ENCODE measurements at regions not wholly inside any gene's neighbourhood (a gene's known extent, or its start where the extent isn't known, plus 50 kb on each side); places are given as distances from the start of the nearest gene placed in this dataset.
"Not testable (repeated sequence)": the region's sequence is repeated elsewhere in the genome, so short reads cannot be mapped to it uniquely, and the experiment has no call there.

DNA sequence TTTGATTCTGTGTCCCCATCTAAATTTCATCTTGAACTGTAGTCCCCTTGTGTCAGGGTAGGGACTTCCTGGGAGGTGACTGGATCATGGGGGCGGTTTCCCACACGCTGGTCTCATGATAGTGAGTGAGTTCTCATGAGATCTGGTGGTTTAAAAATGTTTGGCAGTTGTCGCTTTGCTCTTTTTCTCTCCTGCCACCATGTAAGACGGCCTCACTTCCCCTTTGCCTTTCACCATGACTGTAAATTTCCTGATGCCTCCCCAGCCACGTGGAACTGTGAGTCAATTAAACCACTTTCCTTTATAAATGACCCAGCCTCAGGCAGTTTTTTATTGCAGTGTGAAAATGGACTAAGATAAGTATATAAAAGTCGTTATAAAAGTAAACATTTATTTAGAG, 80.5 kb upstream of the SGK1 start:
- DNase-seq (ENCODE audit: low read depth) = no peak

DNA sequence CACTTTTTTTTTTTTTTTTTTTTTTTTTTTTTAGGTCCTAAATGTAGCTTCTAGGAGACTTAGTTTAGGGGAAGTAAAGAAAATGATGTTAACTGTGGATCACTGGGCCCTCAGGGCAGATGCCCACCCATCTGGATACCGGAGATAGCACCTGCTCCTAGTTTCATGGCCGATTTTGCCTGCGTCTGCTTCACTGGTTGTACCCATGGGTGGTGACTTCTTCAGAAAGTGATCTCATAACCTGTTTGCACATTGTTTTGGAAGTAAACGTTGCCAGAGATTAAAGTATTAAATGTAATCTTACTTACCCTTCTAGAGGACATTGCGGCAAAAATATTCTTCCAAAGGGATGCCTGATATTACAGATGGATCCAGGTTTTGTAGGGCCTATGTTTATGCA, 79.8 kb upstream of the SGK1 start:
- DNase-seq (ENCODE audit: low read depth) = no peak

DNA sequence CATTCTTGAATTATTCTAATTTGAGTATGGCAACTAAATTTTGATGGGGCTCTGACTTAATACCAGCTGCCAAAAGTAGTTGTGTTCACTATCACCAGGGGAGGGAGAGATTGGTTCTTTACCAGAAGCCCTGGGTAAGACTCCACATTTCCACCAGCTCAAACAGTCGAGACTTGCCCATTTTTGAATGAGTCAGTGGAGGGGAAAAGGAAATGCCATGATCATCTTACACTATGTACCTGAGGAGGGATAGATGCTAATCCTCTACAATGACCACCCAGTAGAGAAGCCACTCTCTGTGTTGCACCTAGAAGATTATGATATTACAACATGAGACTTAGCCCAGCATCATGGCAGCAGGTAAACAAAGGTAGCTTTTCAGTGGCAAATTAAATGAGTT, 77.0 kb upstream of the SGK1 start:
- DNase-seq (ENCODE audit: low read depth) = no peak

DNA sequence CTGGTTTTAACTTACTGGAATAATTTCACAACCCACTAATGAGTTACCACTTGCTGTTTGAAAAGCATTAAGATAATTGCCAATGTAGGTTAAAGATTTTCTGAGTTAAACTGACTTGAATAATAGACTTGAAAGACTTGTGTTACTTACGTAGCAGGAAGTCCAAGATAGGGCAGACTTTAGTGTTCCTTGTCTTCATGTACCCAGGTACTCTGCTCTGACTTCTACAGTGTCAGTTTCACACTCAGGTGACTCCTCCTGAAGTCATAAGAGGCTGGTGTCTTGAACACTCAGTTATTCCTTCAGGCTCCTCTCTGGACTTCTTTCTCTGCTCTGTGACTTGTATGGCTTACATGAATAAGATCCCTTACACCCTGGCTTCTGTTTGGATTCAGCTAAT, 76.3 kb upstream of the SGK1 start:
- DNase-seq (ENCODE audit: low read depth) = no peak

DNA sequence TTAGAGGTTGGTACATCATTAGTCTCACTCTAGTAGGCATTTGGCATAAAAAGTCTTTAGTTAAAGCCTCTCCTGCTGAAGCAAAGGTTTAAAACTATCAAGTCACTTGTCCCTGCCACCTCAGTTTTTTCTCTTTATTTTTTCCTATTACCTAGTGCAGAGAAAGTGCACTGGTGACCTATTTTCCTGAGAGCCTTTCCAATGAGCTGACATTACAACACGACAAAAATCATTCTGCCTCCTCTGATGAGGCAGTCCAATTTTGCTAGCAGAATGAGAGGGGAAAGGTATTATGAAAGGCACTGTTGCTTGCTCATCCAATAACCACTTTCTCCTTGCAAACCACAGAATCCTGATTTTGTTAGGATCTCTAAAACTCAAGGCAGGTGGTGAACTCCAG, 73.3 kb upstream of the SGK1 start:
- DNase-seq (ENCODE audit: low read depth) = no peak

DNA sequence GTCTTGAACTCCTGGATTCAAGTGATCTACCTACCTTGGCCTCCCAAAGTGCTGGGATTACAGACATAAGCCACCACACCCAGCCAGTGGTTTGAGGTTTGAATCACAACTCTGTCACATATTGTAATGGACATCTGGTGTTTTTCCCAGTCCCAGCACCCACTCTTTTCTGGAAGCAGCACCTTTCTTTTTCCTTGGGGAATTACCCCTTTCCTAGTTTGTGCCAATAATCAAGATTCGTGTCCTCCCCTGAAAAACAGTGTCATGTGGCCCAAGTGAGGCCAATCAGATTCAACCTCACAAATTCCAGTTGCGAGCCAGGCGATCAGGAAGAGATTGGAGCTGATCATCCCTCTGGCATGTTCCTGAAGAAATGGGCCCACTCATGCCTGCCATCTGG, 71.7 kb upstream of the SGK1 start:
- no peak for DNase-seq (ENCODE audit: low read depth)

DNA sequence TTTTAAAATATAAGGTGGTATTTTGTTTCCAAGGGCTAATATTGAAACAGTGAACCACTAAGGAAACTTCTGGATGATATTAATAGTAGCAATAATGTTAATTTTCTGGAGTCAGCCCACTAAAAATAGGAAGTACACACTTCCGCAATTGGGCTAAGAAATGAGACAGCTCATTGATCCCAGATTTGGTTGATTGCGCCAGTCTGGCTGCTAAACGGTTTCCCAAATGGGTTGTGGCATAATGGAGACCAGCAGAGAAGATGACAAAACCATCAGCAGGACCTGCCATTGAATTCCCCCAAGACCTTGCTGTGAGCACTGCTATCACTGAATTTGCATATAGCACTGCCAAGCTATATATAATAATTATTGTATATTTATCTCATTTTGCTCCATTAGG, 71.2 kb upstream of the SGK1 start:
- no peak for DNase-seq (ENCODE audit: low read depth)

DNA sequence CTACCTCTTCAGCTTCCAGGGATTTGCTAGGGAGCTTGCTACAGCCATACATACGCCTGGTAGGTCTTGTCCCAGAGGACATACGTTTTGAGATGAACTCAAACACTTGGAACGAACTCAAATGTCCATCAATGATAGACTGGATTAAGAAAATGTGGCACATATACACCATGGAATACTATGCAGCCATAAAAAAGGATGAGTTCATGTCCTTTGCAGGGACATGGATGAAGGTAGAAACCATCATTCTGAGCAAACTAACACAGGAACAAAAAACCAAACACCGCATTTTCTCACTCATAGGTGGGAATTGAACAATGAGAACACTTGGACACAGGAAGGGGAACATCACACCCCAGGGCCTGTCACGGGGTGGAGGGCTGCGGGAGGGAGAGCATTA, 68.6 kb upstream of the SGK1 start:
- not testable (repeated sequence) for DNase-seq (ENCODE audit: low read depth)

DNA sequence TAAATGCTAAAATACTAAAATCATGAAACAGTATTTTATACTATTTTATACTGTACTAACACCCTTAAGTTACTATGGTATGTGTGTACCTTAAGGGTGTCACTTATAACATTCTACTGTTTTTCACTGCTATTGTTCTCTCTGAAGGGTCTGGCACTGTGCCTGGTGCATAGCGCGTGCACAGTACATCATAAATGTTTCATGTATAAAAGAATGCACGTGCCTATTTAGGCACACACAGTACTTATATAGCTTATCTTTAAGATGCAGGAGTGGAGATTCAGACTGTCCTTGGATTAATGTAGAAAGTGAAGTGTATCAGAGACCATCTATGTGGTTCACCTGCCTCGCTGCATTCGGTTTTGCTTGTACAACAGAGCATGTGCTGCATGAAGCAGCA, 64.0 kb upstream of the SGK1 start:
- no peak for DNase-seq (ENCODE audit: low read depth)

DNA sequence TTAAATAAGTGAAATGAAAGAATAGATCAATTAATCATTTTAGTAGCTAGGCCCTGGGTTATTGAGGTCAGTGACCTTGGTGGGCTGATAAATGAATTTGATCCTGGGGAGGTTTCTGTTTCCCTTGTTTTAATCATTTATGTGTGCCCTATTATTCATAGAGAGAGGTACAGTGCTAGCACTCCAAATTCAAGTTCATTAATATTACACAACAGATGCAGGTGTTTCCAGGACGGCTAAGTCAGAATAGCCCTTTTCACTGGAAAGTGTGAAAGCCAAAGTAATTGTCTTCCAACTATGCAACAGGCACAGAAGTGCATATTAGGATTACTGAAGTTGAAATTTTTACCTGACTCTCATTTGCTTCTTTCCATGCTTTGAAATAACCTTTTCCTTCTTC, 61.7 kb upstream of the SGK1 start:
- DNase-seq (ENCODE audit: low read depth) = no peak

DNA sequence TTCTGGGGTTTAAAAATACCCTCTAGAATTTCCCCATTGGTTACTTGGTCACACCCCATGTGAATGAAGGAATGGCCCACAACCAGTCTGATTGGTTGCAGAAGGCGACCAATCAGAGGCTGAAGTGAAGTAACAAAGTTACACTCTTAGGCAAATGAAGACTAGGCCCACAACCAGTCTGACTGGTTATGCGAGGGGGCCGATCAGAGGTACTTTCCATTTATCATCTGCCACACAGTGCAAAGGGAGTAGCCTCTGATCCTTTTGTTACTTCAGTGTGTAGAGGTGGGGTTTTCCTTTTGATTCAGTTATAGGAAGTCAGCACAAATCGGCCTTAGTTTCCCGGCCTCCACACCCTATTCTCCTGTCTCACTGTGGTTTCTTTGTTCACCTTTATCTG, 61.2 kb upstream of the SGK1 start:
- no peak for DNase-seq (ENCODE audit: low read depth)

DNA sequence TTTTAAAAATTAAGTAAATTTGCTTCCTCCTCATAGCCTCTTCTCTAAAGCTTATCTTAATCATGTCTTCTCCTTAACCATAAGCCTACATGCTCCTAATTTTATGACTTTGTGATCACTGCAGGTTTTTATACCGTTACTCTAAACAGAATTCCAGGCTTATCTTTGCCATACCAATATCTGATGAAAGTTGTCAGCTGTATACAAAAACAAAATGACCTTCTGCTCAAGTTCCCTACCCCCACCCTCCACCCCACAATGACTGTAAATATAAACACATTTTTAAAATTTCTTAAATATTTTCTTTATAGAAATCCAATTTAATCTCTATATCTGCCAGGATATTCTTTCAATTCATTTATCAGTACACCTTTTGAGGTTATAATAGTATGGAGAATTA, 60.5 kb upstream of the SGK1 start:
- no peak for DNase-seq (ENCODE audit: low read depth)

DNA sequence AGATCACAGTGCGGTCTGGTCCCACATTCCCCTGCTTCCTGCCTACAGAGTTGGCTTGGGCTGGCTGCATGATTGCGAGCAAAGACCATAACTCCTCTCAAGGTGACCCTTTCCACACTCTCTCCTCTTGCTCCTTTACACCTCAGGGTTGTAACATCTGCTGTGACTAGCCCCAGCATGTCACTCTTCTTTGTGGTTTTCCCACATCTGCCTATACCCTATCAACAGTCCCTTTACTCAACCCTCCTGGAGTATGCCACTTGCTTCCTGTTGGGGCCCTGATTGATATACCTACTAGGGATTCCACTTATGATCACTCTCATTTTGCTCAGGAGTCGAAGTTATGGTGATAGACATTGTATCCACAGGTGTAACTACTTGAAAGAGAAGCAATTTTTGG, 58.9 kb upstream of the SGK1 start:
- no peak for DNase-seq (ENCODE audit: low read depth)

DNA sequence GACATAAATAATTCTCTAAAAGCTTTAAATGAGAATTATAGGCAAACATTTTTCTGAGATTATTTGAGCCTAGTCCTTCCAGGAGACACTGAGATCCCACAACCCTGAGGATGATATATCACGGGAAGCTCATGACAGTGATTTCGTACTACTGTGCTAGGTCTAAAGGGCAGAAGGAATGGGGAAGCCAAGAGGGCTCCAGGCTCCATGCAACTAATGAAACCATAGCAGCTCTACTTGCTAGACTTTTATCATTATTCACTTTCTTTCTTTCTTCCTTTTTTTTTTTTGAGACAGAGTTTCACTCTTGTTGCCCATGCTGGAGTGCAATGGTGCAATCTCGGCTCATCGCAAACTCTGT, 57.3 kb upstream of the SGK1 start:
- DNase-seq (ENCODE audit: low read depth) = no peak

DNA sequence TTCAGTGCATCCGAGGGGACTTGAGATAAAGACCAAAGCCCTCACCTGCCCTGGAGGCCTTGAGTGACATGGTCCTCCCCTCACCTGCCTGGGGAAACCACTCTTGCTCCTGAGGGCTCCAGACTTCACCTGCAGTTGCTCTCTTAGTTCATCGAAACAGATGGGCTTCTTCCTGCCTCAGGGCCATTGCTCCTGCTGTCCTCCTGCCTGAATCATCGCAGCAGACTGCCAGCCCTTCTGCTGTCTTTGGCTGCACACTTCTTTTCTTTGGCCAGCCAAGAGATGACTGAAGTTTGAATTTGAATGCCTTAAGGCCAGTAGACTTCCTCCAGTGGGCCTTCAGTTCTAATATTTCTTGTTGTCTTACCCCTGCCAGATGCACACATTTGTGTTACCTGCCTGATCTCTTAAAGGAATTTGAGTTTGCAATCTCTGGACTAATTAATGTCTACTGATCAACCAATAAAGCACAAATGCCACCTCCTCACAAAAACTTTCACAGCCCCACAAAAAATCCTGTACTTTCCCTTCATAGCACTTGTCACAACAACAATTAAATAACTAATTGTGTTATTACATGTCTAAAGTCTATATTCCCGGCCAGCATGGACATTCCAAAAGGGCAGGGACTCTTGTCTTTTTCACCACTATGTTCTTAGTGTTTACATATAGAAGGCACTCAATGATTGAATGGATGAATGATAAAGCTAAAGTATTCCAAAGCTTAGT, 56.7 kb upstream of the SGK1 start:
- no peak for DNase-seq (ENCODE audit: low read depth)

DNA sequence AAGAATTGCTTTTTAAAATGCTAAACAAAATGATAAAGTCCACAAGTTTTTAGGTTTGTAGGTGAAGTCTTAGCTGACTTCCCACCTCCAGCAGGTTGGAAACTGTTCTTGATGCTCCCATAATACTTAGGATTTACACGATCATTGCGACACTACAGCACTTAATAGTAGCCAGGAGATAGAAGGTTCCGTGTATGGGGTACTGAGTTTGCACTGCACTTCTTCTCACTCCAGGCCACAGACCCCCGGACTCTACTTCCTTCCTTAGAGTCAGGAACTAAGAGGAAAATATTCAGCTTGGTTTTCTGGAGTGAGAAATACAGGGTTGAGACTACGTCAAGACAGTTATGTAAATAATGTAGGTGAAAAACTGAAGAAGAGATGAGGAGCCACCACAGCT, 56.1 kb upstream of the SGK1 start:
- no peak for DNase-seq (ENCODE audit: low read depth)

DNA sequence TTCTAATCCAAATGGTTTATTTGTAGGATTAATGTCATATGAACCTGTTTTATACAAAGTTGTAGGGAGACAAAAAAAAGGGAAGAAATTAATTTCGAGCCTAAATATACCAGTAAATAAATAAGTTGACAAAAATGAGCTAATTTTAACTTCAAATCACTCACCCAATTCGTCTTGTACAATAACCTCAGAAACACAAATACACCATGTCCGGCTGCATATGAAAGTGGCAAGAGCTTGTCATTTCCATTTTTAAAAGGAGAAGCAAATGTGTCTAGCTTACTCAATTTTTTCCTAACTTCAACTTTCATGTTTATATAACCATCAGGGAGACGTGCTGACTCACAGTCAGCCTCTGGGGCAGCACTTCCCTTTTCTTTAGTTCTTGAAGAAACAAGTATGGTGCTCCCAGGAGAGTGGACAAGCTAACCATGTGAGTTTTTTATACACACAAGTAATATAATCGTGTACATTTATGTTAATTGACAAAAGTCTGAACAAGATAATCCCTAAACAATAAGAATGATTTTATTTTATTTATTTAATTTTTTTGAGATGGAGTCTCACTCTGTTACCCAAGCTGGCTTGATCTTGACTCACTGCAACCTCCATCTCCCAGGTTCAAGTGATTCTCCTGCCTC, 55.5 kb upstream of the SGK1 start:
- no peak for DNase-seq (ENCODE audit: low read depth)

DNA sequence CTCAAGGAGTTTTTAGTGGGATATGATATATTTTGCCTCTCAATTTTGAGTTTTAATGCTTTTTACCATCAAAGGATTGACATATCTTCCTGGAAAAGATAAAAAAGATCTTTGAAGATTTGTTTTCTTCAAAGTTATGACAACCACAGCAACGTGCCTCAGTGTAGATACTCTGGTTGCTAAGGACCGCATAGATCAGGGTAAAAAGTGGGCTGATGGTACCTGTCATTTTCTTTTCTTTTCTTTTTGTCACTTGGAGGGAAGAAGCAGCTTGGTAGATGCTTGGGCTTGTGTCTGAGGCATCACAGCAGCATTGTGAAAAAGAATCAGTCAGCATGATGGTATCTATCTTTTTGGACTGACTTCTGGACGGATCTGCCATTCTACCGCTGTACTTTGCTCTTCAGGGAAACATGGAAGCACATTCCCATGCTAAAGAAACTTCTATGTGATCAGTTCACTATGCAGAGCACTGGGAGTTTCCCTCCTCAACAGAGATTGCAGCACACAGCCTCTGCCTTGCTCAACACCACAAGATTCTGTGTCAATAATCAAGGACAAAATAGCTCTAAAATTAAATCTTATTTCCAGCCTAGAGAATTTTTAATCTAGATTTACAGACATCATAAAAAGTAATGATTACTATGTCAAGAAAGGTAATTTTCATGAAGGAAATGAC, 54.8 kb upstream of the SGK1 start:
- DNase-seq (ENCODE audit: low read depth) = no peak

DNA sequence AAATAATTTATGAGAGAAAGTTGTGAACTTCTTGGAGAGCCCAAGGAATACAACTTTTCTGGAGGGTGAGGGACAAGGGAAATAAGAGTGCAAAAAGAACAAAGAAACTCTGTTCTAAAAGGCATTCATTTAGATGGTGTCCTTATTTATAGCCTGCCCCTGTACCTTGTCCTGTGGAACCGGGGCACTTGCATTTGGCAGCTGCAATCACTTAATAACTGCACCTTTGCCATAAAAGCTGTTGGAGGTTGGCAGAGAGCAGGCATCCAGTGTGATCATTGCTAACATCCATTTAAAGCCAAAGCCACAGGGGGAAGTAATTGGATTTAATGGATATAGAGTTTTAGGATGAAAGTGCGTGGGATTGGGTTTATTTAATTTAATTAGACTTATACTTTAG, 50.8 kb upstream of the SGK1 start:
- no peak for DNase-seq (ENCODE audit: low read depth)
